NB4 (cell line): ENCODE measurements at regions not wholly inside any gene's neighbourhood (a gene's known extent, or its start where the extent isn't known, plus 50 kb on each side); places are given as distances from the start of the nearest gene placed in this dataset.

Source experiments
- MYC ChIP-seq: IDR thresholded peaks from 2 replicates; pipeline ENCODE4 v1.6.1; 2011; ENCODE audit warnings: low read depth, low read length
- POLR2A ChIP-seq: IDR thresholded peaks from 2 replicates; pipeline ENCODE4 v1.6.1; 2011; ENCODE audit warnings: mild to moderate bottlenecking; ENCODE audit not compliant: insufficient read length; ENCODE audit errors: extremely low read depth
- TF ChIP-seq, protein P1 (sequence below): IDR thresholded peaks from one replicate; pipeline ENCODE4 v1.5.1; 2012; ENCODE audit warnings: low read depth, low read length
- TF ChIP-seq, protein P2 (sequence below): IDR thresholded peaks from 2 replicates; pipeline ENCODE4 v1.6.1; 2011; ENCODE audit warnings: low read depth, low read length

DNA sequence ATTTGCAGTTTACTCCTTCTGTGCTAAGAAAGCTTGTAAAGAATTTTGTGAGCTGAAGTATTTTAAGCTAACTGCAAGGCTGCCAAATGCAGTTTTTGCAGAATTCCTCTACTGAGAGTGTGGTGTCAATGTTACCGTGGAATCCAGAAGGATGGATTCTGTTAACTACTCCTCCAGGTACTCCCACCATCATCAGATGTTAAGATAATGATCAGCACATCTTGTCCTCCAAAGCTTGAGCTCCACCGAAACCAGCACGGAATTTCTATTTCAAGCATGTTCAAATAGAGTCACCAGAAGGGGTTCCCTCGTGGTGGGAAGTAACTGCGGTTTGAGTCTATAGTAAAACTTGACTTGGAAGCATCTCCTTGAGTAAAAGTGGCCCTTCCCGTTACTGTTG lies 64.3 kb upstream of the CDKN3 start:
- TF ChIP-seq, protein P1, sequence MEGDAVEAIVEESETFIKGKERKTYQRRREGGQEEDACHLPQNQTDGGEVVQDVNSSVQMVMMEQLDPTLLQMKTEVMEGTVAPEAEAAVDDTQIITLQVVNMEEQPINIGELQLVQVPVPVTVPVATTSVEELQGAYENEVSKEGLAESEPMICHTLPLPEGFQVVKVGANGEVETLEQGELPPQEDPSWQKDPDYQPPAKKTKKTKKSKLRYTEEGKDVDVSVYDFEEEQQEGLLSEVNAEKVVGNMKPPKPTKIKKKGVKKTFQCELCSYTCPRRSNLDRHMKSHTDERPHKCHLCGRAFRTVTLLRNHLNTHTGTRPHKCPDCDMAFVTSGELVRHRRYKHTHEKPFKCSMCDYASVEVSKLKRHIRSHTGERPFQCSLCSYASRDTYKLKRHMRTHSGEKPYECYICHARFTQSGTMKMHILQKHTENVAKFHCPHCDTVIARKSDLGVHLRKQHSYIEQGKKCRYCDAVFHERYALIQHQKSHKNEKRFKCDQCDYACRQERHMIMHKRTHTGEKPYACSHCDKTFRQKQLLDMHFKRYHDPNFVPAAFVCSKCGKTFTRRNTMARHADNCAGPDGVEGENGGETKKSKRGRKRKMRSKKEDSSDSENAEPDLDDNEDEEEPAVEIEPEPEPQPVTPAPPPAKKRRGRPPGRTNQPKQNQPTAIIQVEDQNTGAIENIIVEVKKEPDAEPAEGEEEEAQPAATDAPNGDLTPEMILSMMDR: no peak
- no peak for TF ChIP-seq POLR2A
- TF ChIP-seq MYC: no peak
- TF ChIP-seq, protein P2, sequence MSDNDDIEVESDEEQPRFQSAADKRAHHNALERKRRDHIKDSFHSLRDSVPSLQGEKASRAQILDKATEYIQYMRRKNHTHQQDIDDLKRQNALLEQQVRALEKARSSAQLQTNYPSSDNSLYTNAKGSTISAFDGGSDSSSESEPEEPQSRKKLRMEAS: no peak
